LNCaP clone FGC (cell line): ENCODE measurements at regions not wholly inside any gene's neighbourhood (a gene's known extent, or its start where the extent isn't known, plus 50 kb on each side); places are given as distances from the start of the nearest gene placed in this dataset.

Source experiments
- DNase-seq: peaks from one replicate; pipeline ENCODE4 v3.0.0-alpha.2; 2011; ENCODE audit warnings: low read depth
- H3K4me3 ChIP-seq: 2 replicates; pipeline ENCODE4 v1.5.1; 2011; ENCODE audit warnings: mild to moderate bottlenecking, low read depth, low read length, control low read depth
- CTCF ChIP-seq: IDR thresholded peaks from 2 replicates; pipeline ENCODE4 v1.5.1; 2012; ENCODE audit warnings: mild to moderate bottlenecking; ENCODE audit not compliant: control insufficient read depth, insufficient read depth; ENCODE audit errors: extremely low read depth

GRCh38 chr11:128179512-128179911, 407.8 kb downstream of the ETS1 start:
- no peak overlapping the region for H3K4me3 ChIP-seq
- no peak for TF ChIP-seq CTCF
- no peak for DNase-seq

- no peak for DNase-seq
Observed at GRCh38 chr11:128179039-128179438, 408.3 kb downstream of the ETS1 start.

DNA sequence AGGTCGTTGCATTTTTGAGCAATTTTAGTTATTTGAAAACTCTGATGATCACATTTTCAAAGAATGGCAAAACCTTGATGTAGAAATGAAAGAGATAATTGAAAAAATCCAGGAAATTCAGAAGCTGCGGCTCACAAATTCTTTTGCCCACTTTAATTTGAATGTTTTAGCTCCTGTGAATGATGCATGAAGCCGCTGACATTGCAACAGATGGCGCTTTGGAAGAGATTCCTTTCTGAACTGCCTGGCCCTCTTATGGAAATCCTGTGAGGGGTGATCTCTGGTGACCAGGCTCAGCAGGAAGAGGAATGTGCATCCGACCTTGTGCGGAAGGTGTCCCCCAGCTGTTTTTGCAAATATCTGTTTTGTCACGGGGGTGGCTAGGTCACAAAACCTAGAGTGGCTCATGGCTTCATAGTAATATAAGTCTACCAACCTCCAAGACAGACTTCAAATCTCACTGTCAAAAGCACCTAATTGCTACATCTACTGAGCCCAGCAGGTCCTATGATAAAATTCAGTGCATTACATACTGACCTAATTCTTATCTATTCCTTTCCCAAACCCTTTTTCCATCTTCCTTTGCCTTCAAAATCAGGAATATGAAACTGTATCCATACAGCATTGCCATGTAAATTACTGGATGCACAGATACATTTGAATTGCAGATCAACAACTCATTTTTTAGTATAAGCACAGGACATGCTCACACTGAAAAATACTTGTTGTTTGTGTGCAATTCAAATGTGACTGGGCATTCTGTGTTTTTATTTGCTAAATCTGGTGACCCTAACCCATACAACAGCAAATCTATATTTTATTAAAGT, 412.7 kb downstream of the ETS1 start:
- no peak for TF ChIP-seq CTCF
- no peak overlapping the region for H3K4me3 ChIP-seq
- DNase-seq, result no peak

More at GRCh38 chr11:128179039-128179438, 408.3 kb downstream of the ETS1 start:
- no peak for TF ChIP-seq CTCF
- no peak overlapping the region for H3K4me3 ChIP-seq

DNA sequence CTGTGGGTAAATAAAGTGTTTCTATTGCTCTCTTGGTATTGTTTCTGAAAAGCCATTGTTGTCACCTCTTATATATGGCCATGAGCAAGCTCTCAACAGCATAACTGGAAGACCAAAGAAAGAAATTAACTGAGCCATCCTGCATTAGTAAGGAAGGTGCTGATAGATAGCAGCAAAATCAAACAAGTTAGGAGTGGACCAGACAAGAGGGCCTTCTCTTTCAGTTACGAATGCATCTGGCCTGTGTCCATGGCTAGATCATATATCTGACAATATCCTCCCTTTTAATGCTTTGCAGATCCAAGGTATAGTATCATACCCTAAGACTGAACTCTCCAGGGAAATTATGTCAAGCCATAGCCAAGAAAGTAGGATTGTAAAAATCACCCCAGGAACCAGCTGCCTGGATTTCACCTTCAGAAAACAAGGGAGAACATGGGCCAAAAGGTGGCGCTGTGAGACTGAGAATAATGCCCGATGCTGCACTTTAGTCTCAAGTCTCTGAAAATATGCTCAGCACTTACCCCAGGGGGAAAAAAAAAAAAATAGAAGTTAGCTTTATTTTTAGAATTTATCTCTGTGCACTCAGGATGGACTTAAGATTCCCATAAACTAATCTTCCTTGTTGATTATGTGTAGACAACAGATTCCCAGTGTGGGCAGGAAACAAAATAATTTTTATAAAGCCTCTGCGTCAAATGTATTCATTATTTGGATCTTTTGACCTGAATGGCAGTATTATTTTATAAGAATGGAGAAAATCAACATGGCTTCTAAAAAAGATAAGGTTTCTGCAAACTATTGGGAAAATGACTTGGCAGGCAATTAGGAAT, 415.1 kb downstream of the ETS1 start:
- peak; percentile 86 for TF ChIP-seq CTCF
- no peak overlapping the region for H3K4me3 ChIP-seq
- DNase-seq, result peak; percentile 43

DNA sequence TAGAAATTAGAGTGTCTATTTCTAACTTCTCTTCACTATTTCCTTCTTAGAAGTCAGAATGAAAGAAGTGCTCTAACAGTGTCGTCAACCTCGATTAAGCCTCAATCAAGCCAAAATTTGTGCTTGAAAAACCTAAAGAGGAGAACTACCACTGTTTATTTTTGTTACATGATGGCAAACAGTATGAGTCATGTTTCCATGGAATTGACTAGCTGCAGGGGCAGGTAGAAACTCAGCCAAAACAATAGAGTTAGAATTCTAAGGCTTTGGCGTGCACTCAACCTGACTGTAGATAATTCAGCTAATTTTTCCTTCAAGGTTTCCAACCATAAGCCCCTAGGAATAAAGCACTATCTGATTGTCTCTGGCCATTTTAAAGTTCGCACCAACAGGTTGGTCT, 415.9 kb downstream of the ETS1 start:
- TF ChIP-seq CTCF, result no peak
- no peak overlapping the region for H3K4me3 ChIP-seq
- DNase-seq, result no peak

DNA sequence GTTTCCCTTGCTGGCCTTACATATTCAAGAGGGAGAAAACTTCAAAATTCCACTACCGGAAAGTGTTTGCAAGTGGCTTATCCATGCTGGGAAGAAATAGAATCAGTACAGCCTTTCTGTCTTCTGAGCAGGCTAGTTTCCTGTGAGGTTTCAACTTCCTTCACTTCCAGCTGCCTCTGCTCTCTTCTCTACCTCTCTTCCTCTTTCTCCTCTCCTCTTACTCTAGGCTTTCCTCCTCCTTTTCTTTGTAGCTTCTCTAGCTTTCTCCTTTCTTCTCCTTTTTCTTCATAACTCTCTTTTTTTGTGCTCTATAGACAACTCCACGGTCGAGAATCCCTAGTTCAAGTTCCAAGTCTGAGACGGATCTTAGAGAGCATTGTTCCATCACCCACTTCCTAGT, 421.8 kb downstream of the ETS1 start:
- no peak overlapping the region for H3K4me3 ChIP-seq
- TF ChIP-seq CTCF, result no peak
- no peak for DNase-seq
